ENCODE measurements at regions not wholly inside any gene's neighbourhood (a gene's known extent, or its start where the extent isn't known, plus 50 kb on each side); places are given as distances from the start of the nearest gene placed in this dataset.

- intact Hi-C loops (cut with micrococcal nuclease; ENCODE audit: unreplicated experiment) (no loop called here), in situ Hi-C loops (cut with HindIII; ENCODE audit: low pct_unique_long_range_greater_than_20kb, low sequenced_read_pairs) (no loop called here)
- no peak for TF ChIP-seq CTCF (IDR thresholded peaks at IDR 0.05)
- TF ChIP-seq TCF7L2 (IDR thresholded peaks at IDR 0.05; ENCODE audit: low read depth, low read length) = no peak
- no peak for TF ChIP-seq SIN3A (IDR thresholded peaks at IDR 0.05; ENCODE audit: borderline replicate concordance, insufficient read depth, low read depth, low read length)
- TF ChIP-seq POLR2AphosphoS5 (IDR thresholded peaks at IDR 0.05; ENCODE audit: low read depth, low read length) = no peak
- TF ChIP-seq REST (IDR thresholded peaks at IDR 0.05; ENCODE audit: insufficient read depth in 1 of 2, low read depth in 2 of 2, low read length in 1 of 2) = no peak
- Histone ChIP-seq H3K9me3 (ENCODE audit: control insufficient read depth, insufficient read depth, low read depth, low read length) (no peaks in the 10 kb centered on the region), H3K36me3 (ENCODE audit: control insufficient read depth, insufficient read depth, low read length) (no peaks in the 10 kb centered on the region), H3K27me3 (ENCODE audit: control insufficient read depth, insufficient read depth, low read length) (no peaks in the 10 kb centered on the region), H3K27ac (ENCODE audit: low read length) (no peak overlapping the region), H3K4me3 (ENCODE audit: low read depth in 2 of 2, low read length in 2 of 2) (no peak overlapping the region), H3K4me1 (ENCODE audit: control insufficient read depth, insufficient read depth, low read length) (no peaks in the 10 kb centered on the region)
- ATAC-seq = no peak
- CTCF ChIA-PET = no interaction called here
- DNase-seq (ENCODE audit: low read depth, low spot score) = no peak
- POLR2A ChIA-PET = no interaction called here
- no TSS peak for BruUV-seq (replicated peaks)
Observed at GRCh38 chr12:24396224-24396623, 446.8 kb upstream of the SOX5 start.

- BruUV-seq (replicated peaks) = no TSS peak
- ATAC-seq (no peak), DNase-seq (ENCODE audit: low read depth, low spot score) (no peak)
- intact Hi-C loops (cut with micrococcal nuclease; ENCODE audit: unreplicated experiment) (no loop called here), in situ Hi-C loops (cut with HindIII; ENCODE audit: low pct_unique_long_range_greater_than_20kb, low sequenced_read_pairs) (no loop called here)
- ChIA-PET POLR2A (no interaction called here), CTCF (no interaction called here)
- TF ChIP-seq CTCF (IDR thresholded peaks at IDR 0.05) (no peak), POLR2AphosphoS5 (IDR thresholded peaks at IDR 0.05; ENCODE audit: low read depth, low read length) (no peak), SIN3A (IDR thresholded peaks at IDR 0.05; ENCODE audit: borderline replicate concordance, insufficient read depth, low read depth, low read length) (no peak), TCF7L2 (IDR thresholded peaks at IDR 0.05; ENCODE audit: low read depth, low read length) (no peak), REST (IDR thresholded peaks at IDR 0.05; ENCODE audit: insufficient read depth in 1 of 2, low read depth in 2 of 2, low read length in 1 of 2) (no peak)
- Histone ChIP-seq H3K9me3 (ENCODE audit: control insufficient read depth, insufficient read depth, low read depth, low read length) (no peaks in the 10 kb centered on the region), H3K27ac (ENCODE audit: low read length) (no peak overlapping the region), H3K4me1 (ENCODE audit: control insufficient read depth, insufficient read depth, low read length) (no peaks in the 10 kb centered on the region), H3K4me3 (ENCODE audit: low read depth in 2 of 2, low read length in 2 of 2) (no peak overlapping the region), H3K36me3 (ENCODE audit: control insufficient read depth, insufficient read depth, low read length) (no peaks in the 10 kb centered on the region), H3K27me3 (ENCODE audit: control insufficient read depth, insufficient read depth, low read length) (no peaks in the 10 kb centered on the region)
Observed at GRCh38 chr12:24394246-24394645, 444.8 kb upstream of the SOX5 start.

Data from Panc1 (cell line).